IMR-90 (cell line): ENCODE measurements at regions not wholly inside any gene's neighbourhood (a gene's known extent, or its start where the extent isn't known, plus 50 kb on each side); places are given as distances from the start of the nearest gene placed in this dataset.

ENCODE experiments used
- ATAC-seq: fragments of 200-7000 bp; cut with Tn5 transposase; 2 replicates; pipeline ENCODE4 v1.9.1; 2020; ENCODE audit warnings: low read depth, mild to moderate bottlenecking, moderate library complexity
- BruUV-seq: library from RNA; stranded (reverse); fragments of 400-500 nt; replicated peaks from 2 replicates; lab custom pipeline; 2021; lab: Mats Ljungman, UMichigan
- CTCF ChIA-PET: fragments of 300-600 bp; formaldehyde crosslinking; extraction: SDS; loops from one replicate; lab custom pipeline; 2021; ENCODE audit warnings: antibody characterized with exemption; lab: Yijun Ruan, JAX
- POLR2A ChIA-PET: fragments of 300-600 bp; sonication (Branson Sonifier 250); formaldehyde crosslinking; loops from one replicate; lab custom pipeline; 2022; ENCODE audit warnings: antibody characterized with exemption; ENCODE audit not compliant: unreplicated experiment; lab: Charles Lee
- DNase-seq: peaks from one replicate; pipeline ENCODE4 v3.0.0; 2013
- H2AFZ ChIP-seq: replicated peaks from 2 replicates; pipeline ENCODE3; 2013; ENCODE audit warnings: low read length, mild to moderate bottlenecking; ENCODE audit not compliant: poor library complexity
- H2AK5ac ChIP-seq: 2 replicates; pipeline ENCODE4 v1.6.1; 2013; ENCODE audit warnings: low read depth, low read length, inconsistent platforms
- H2AK9ac ChIP-seq: replicated peaks from 2 replicates; pipeline ENCODE3; 2013; ENCODE audit warnings: mild to moderate bottlenecking, low read depth, low read length, moderate library complexity; ENCODE audit not compliant: poor library complexity
- H2BK120ac ChIP-seq: 2 replicates; pipeline ENCODE4 v1.6.1; 2013; ENCODE audit warnings: low read depth, low read length, inconsistent platforms
- H2BK15ac ChIP-seq: 3 replicates; pipeline ENCODE4 v1.6.1; 2013; ENCODE audit warnings: low read depth, low read length, inconsistent platforms
- H2BK20ac ChIP-seq: 2 replicates; pipeline ENCODE4 v1.6.1; 2013; ENCODE audit warnings: low read depth, mild to moderate bottlenecking, inconsistent platforms, low read length, moderate library complexity
- H2BK5ac ChIP-seq: 2 replicates; pipeline ENCODE4 v1.6.1; 2013; ENCODE audit warnings: mild to moderate bottlenecking, low read depth, low read length, inconsistent platforms; ENCODE audit not compliant: poor library complexity, severe bottlenecking
- H3K14ac ChIP-seq: replicated peaks from 2 replicates; pipeline ENCODE4 v1.6.1; 2013; ENCODE audit warnings: low read depth, low read length, inconsistent platforms
- H3K18ac ChIP-seq: 2 replicates; pipeline ENCODE4 v1.6.1; 2013; ENCODE audit warnings: low read depth, low read length, control low read depth
- H3K23ac ChIP-seq: 2 replicates; pipeline ENCODE4 v1.6.1; 2013; ENCODE audit warnings: low read depth, low read length, inconsistent platforms
- H3K27ac ChIP-seq: 2 replicates; pipeline ENCODE4 v1.5.1; 2013; ENCODE audit warnings: mild to moderate bottlenecking, control low read depth, low read length; ENCODE audit not compliant: insufficient read depth
- H3K27me3 ChIP-seq: 2 replicates; pipeline ENCODE4 v1.6.1; 2013; ENCODE audit warnings: low read length; ENCODE audit not compliant: control insufficient read depth, insufficient read depth
- H3K36me3 ChIP-seq: 2 replicates; pipeline ENCODE4 v1.6.1; 2013; ENCODE audit warnings: low read length, mixed read lengths; ENCODE audit not compliant: control insufficient read depth, insufficient read depth
- H3K4ac ChIP-seq: 2 replicates; pipeline ENCODE4 v1.6.1; 2013; ENCODE audit warnings: low read depth, low read length, inconsistent platforms
- H3K4me1 ChIP-seq: 2 replicates; pipeline ENCODE4 v1.6.1; 2013; ENCODE audit warnings: low read length, mixed read lengths; ENCODE audit not compliant: control insufficient read depth, insufficient read depth
- H3K4me2 ChIP-seq: 2 replicates; pipeline ENCODE4 v1.6.1; 2013; ENCODE audit warnings: low read depth, mild to moderate bottlenecking, control low read depth, low read length, moderate library complexity
- H3K4me3 ChIP-seq: 2 replicates; pipeline ENCODE4 v1.5.1; 2013; ENCODE audit warnings: low read depth, mild to moderate bottlenecking, control low read depth, low read length, moderate library complexity; ENCODE audit not compliant: insufficient read depth
- H3K56ac ChIP-seq: 2 replicates; pipeline ENCODE4 v1.6.1; 2013; ENCODE audit warnings: low read length, inconsistent platforms; ENCODE audit not compliant: insufficient read depth; ENCODE audit errors: extremely low read depth
- H3K79me1 ChIP-seq, 2 experiments: 2 replicates each; pipeline ENCODE4 v1.6.1; 2013; ENCODE audit warnings: low read length in 2 of 2, inconsistent platforms in 1 of 2, low read depth in 1 of 2
- H3K9ac ChIP-seq: 2 replicates; pipeline ENCODE4 v1.6.1; 2013; ENCODE audit warnings: low read depth, low read length, control low read depth
- H3K9me1 ChIP-seq: 2 replicates; pipeline ENCODE4 v1.6.1; 2013; ENCODE audit warnings: low read length, inconsistent platforms; ENCODE audit not compliant: insufficient read depth
- H3K9me3 ChIP-seq: 2 replicates; pipeline ENCODE4 v1.6.1; 2013; ENCODE audit warnings: low read length; ENCODE audit not compliant: control insufficient read depth, insufficient read depth
- H4K20me1 ChIP-seq: 2 replicates; pipeline ENCODE4 v1.6.1; 2013; ENCODE audit warnings: low read length, inconsistent platforms; ENCODE audit not compliant: insufficient read depth
- H4K5ac ChIP-seq: 2 replicates; pipeline ENCODE4 v1.6.1; 2013; ENCODE audit warnings: mild to moderate bottlenecking, low read depth, low read length, control low read depth
- H4K8ac ChIP-seq, 2 experiments: 2 replicates each; pipeline ENCODE4 v1.6.1; 2013; ENCODE audit warnings: low read depth in 2 of 2, low read length in 2 of 2, control low read depth in 1 of 2, inconsistent platforms in 1 of 2
- H4K91ac ChIP-seq: 2 replicates; pipeline ENCODE4 v1.6.1; 2013; ENCODE audit warnings: low read depth, low read length, inconsistent platforms; ENCODE audit not compliant: insufficient read depth
- BHLHE40 ChIP-seq: fragments of 150-350 bp; IDR thresholded peaks from 2 replicates; pipeline ENCODE4 v1.6.1; 2016; ENCODE audit warnings: mild to moderate bottlenecking, low read depth, low read length
- FOS ChIP-seq: fragments of 150-350 bp; IDR thresholded peaks from 2 replicates; pipeline ENCODE4 v1.6.1; 2016; ENCODE audit warnings: low read depth, low read length
- NFE2L2 ChIP-seq: fragments of 150-350 bp; IDR thresholded peaks from 2 replicates; pipeline ENCODE4 v1.6.1; 2016; ENCODE audit warnings: low read depth, mild to moderate bottlenecking, low read length
- RCOR1 ChIP-seq: IDR thresholded peaks from 2 replicates; pipeline ENCODE4 v1.6.1; 2012; ENCODE audit warnings: mild to moderate bottlenecking, low read length, improper control_type of control experiment; ENCODE audit not compliant: insufficient replicate concordance
- RFX5 ChIP-seq: IDR thresholded peaks from 2 replicates; pipeline ENCODE4 v1.8.0; 2012; ENCODE audit warnings: low read depth, mild to moderate bottlenecking, low read length, moderate library complexity
- SMC3 ChIP-seq: fragments of 150-350 bp; IDR thresholded peaks from 2 replicates; pipeline ENCODE4 v1.6.1; 2016; ENCODE audit warnings: low read depth, mild to moderate bottlenecking, antibody characterized with exemption, low read length, moderate library complexity
- USF2 ChIP-seq: fragments of 150-350 bp; IDR thresholded peaks from 2 replicates; pipeline ENCODE4 v1.6.1; 2017; ENCODE audit warnings: mild to moderate bottlenecking, antibody characterized with exemption, low read length, low read depth
- dilution Hi-C: fragments of 300-500 bp; cut with HindIII; formaldehyde crosslinking; loops from one replicate; pipeline ENCODE4 v1.14.3; 2018; ENCODE audit warnings: low sequenced_read_pairs; ENCODE audit not compliant: unreplicated experiment
- in situ Hi-C: fragments of 300-500 bp; cut with MboI; formaldehyde crosslinking; loops from 3 replicates; pipeline ENCODE4 v1.14.3; 2019; ENCODE audit warnings: low sequenced_read_pairs, inconsistent platforms, mixed read lengths
- intact Hi-C: fragments of 100-400 bp; cut with micrococcal nuclease; formaldehyde crosslinking; loops from 2 replicates; pipeline ENCODE4 v1.10.0; 2022
- TF ChIP-seq, protein P1 (sequence below): conservative IDR thresholded peaks from 2 replicates; pipeline ENCODE4 v1.5.1; 2012; ENCODE audit warnings: mild to moderate bottlenecking, low read depth, low read length, improper control_type of control experiment

DNA sequence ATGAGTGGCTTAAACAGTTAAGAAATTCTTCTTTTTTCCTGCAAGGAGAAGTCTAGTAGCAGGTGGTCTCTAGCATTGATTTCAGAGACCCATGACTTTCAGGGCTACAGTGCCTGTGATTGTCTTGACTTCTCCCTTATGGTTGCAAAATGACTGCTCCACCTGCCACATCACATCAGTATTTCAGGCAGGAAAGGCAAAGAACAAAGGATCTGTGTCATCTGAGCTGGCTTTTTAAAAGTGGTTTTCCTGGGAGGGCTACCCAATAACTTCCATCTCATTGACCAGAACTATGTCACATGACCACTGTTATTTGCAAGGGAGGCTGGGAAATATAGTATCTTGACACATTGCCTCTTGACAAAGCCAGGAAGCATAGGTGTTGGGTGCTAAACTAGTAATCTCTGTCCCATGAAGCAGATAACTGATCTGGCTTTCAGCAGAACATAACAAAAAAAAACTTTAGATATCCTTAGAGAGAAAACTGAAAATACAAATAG lies 226.2 kb downstream of the DHX35 start:
- H3K4me3 ChIP-seq, result no peak overlapping the region
- TF ChIP-seq RFX5 (no peak), NFE2L2 (no peak), RCOR1 (no peak), BHLHE40 (no peak), SMC3 (no peak), FOS (no peak), USF2 (no peak)
- TF ChIP-seq, protein P1, sequence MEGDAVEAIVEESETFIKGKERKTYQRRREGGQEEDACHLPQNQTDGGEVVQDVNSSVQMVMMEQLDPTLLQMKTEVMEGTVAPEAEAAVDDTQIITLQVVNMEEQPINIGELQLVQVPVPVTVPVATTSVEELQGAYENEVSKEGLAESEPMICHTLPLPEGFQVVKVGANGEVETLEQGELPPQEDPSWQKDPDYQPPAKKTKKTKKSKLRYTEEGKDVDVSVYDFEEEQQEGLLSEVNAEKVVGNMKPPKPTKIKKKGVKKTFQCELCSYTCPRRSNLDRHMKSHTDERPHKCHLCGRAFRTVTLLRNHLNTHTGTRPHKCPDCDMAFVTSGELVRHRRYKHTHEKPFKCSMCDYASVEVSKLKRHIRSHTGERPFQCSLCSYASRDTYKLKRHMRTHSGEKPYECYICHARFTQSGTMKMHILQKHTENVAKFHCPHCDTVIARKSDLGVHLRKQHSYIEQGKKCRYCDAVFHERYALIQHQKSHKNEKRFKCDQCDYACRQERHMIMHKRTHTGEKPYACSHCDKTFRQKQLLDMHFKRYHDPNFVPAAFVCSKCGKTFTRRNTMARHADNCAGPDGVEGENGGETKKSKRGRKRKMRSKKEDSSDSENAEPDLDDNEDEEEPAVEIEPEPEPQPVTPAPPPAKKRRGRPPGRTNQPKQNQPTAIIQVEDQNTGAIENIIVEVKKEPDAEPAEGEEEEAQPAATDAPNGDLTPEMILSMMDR, result no peak
- no peak overlapping the region for H4K5ac ChIP-seq
- POLR2A ChIA-PET, result no interaction called here
- no peaks in the 10 kb centered on the region for H4K20me1 ChIP-seq
- H2BK5ac ChIP-seq, result no peak overlapping the region
- H2BK20ac ChIP-seq, result no peak overlapping the region
- no peak overlapping the region for H3K14ac ChIP-seq
- no peak overlapping the region for H3K9ac ChIP-seq
- CTCF ChIA-PET, result no interaction called here
- H2AK9ac ChIP-seq, result no peak overlapping the region
- no peak overlapping the region for H2BK15ac ChIP-seq
- H3K9me3 ChIP-seq, result no peaks in the 10 kb centered on the region
- dilution Hi-C loops (no loop called here), intact Hi-C loops (no loop called here), in situ Hi-C loops (no loop called here)
- H2AK5ac ChIP-seq, result no peak overlapping the region
- H3K4ac ChIP-seq, result no peak overlapping the region
- H3K36me3 ChIP-seq, result no peaks in the 10 kb centered on the region
- no peaks in the 10 kb centered on the region for H3K9me1 ChIP-seq
- H2BK120ac ChIP-seq, result no peak overlapping the region
- ATAC-seq, result no peak
- no peak overlapping the region for H2AFZ ChIP-seq
- H3K79me1 ChIP-seq, result no peaks in the 10 kb centered on the region
- no peak overlapping the region for H4K91ac ChIP-seq
- H3K27ac ChIP-seq, result no peak overlapping the region
- BruUV-seq, result no TSS peak
- H4K8ac ChIP-seq, result no peak overlapping the region
- H3K4me1 ChIP-seq, result no peaks in the 10 kb centered on the region
- no peaks in the 10 kb centered on the region for H3K27me3 ChIP-seq
- no peak overlapping the region for H3K4me2 ChIP-seq
- H3K18ac ChIP-seq, result no peak overlapping the region
- H3K23ac ChIP-seq, result no peak overlapping the region
- DNase-seq, result no peak
- no peak overlapping the region for H3K56ac ChIP-seq
